Left lung (tissue), 4 donors: ENCODE measurements at regions not wholly inside any gene's neighbourhood (a gene's known extent, or its start where the extent isn't known, plus 50 kb on each side); places are given as distances from the start of the nearest gene placed in this dataset.

ENCODE experiments used
- ATAC-seq: fragments of 200-7000 bp; cut with Tn5 transposase; one replicate; pipeline ENCODE4 v1.9.1; 2020; ENCODE audit warnings: moderate library complexity
- DNase-seq, 4 donors: peaks; one replicate each; pipeline ENCODE4 v3.0.0-alpha.2; 2013 to 2020
- H3K27ac ChIP-seq, 2 donors: fragments of 200-600 bp; sonication (generic) in 1 of 2; one replicate each; pipeline versions ENCODE4 v1.5.0 to v1.8.0; 2020 to 2021
- H3K27me3 ChIP-seq, 2 donors: fragments of 200-600 bp; sonication (generic) in 1 of 2; one replicate each; pipeline versions ENCODE4 v1.5.0 to v1.8.0; 2020 to 2021
- H3K36me3 ChIP-seq, 2 donors: fragments of 200-600 bp; sonication (generic) in 1 of 2; one replicate each; pipeline versions ENCODE4 v1.5.0 to v1.8.0; 2020 to 2021
- H3K4me1 ChIP-seq, 2 donors: fragments of 200-600 bp; one replicate each; pipeline ENCODE4 v1.8.0; 2021
- H3K4me3 ChIP-seq, 2 donors: fragments of 200-600 bp; sonication (generic) in 1 of 2; one replicate each; pipeline versions ENCODE4 v1.5.0 to v1.8.0; 2020 to 2021; ENCODE audit warnings: mild to moderate bottlenecking in 1 of 2
- H3K9me3 ChIP-seq, 2 donors: fragments of 200-600 bp; sonication (generic) in 1 of 2; one replicate each; pipeline versions ENCODE4 v1.5.0 to v1.8.0; 2020 to 2021
- CTCF ChIP-seq, 2 donors: fragments of 200-600 bp; sonication (generic) in 1 of 2; IDR thresholded peaks; one replicate each; pipeline versions ENCODE4 v1.5.0 to v1.8.0; 2021; ENCODE audit warnings: antibody characterized with exemption in 2 of 2
- intact Hi-C, 2 donors: fragments of 100-400 bp; cut with DNase I; formaldehyde crosslinking; loops; one replicate each; pipeline versions ENCODE4 v1.11.2 to v1.14.2; 2022
- donor health status: DM: no; HTN: yes; CAD: no.
- donor health status: DM: no; HTN: no; CAD: no.

DNA sequence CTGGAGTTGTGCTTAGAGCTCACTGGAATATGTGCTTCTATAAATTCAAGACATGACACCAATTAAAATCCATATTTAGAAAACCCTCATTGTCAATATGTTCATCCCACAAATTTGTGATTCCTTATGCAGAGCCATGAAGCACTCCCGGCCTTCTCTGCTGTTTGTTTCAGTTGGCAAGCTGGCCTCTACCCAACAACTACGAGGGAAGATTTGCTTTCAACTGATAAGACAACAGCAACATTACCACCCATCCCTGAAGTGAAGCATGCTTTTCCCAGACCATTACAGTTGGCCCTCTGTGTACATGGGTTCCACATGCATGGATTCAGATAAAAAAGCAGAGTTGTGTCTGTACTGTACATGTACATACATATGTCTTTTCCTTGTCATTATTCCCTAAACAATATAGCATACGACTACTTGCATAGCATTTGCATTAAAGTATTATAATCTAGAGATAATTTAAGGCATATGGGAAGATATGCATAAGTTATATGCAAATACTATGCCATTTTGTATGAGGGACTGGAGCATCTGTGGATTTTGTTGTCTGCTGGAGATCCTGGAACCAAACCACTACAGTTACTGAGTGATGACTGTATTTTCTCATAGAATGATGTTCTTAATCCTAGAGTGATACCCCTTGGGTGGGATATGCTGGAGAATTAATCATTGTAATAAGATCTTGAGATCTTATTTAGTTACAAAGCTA lies 77.6 kb upstream of the MC2R start:
- no peaks in the 10 kb centered on the region for H3K4me1 ChIP-seq
- no peaks in the 10 kb centered on the region for H3K36me3 ChIP-seq
- no peak for TF ChIP-seq CTCF (IDR thresholded peaks at IDR 0.05)
- H3K9me3 ChIP-seq = peaks cover 0 to 4% of the 10 kb centered on the region in 2 donors
- H3K4me3 ChIP-seq = no peak overlapping the region
- H3K27ac ChIP-seq = no peak overlapping the region
- intact Hi-C loops = no loop called here
- ATAC-seq (no peak), DNase-seq (no peak)
- H3K27me3 ChIP-seq = no peaks in the 10 kb centered on the region

GRCh38 chr18:13989199-13989598 lies 73.9 kb upstream of the MC2R start:
- no peak overlapping the region for H3K4me3 ChIP-seq
- intact Hi-C loops = no loop called here
- no peaks in the 10 kb centered on the region for H3K36me3 ChIP-seq
- no peaks in the 10 kb centered on the region for H3K27me3 ChIP-seq
- no peaks in the 10 kb centered on the region for H3K4me1 ChIP-seq
- no peak for DNase-seq
- TF ChIP-seq CTCF (IDR thresholded peaks at IDR 0.05) = no peak
- H3K27ac ChIP-seq = no peak overlapping the region
- peaks cover 0 to 4% of the 10 kb centered on the region in 2 donors for H3K9me3 ChIP-seq
- ATAC-seq = no peak

DNA sequence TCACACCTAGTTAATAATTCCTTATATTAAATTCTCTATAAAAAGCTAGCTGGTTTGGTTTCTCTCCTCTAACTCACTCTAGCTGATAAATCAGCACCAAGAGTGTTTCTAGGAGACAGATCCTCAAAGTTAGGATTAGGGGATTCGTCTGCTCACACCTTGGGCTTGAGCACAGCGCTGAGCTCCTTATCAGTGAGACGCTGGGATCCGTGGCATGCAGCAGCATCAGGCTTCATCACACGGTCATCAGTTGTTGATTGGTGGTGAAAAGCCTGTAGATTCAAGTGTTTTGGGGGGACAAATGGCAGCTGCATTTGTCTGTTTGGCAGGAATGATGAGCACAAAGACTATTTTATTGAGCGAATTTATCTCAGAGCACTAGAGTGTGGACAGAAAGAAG lies 72.6 kb upstream of the MC2R start:
- no peak overlapping the region for H3K27ac ChIP-seq
- no peak for ATAC-seq

GRCh38 chr18:13984080-13984479 lies 68.7 kb upstream of the MC2R start:
- DNase-seq = no peak
- Histone ChIP-seq H3K27me3 (peaks cover 0 to 3% of the 10 kb centered on the region in 2 donors), H3K4me3 (no peak overlapping the region), H3K9me3 (no peaks in the 10 kb centered on the region), H3K4me1 (no peaks in the 10 kb centered on the region), H3K36me3 (no peaks in the 10 kb centered on the region), H3K27ac (no peak overlapping the region)
- TF ChIP-seq CTCF (IDR thresholded peaks at IDR 0.05) = no peak
- ATAC-seq = no peak
- intact Hi-C loops = no loop called here

More for the DNA sequence above, 72.6 kb upstream of the MC2R start:
- Histone ChIP-seq H3K9me3 (peaks cover 0 to 4% of the 10 kb centered on the region in 2 donors), H3K36me3 (no peaks in the 10 kb centered on the region), H3K27me3 (no peaks in the 10 kb centered on the region), H3K4me3 (no peak overlapping the region), H3K4me1 (no peaks in the 10 kb centered on the region)
- intact Hi-C loops = no loop called here
- DNase-seq = no peak
- no peak for TF ChIP-seq CTCF (IDR thresholded peaks at IDR 0.05)

- Histone ChIP-seq H3K4me1 (no peaks in the 10 kb centered on the region), H3K27me3 (peaks cover 0 to 3% of the 10 kb centered on the region in 2 donors), H3K36me3 (no peaks in the 10 kb centered on the region), H3K27ac (no peak overlapping the region), H3K4me3 (no peak overlapping the region), H3K9me3 (no peaks in the 10 kb centered on the region)
- DNase-seq (no peak), ATAC-seq (no peak)
- TF ChIP-seq CTCF (IDR thresholded peaks at IDR 0.05) = no peak
- intact Hi-C loops = no loop called here
These were observed 68.2 kb upstream of the MC2R start for GRCh38 chr18:13983506-13983905.
